GM12875 (cell line): ENCODE measurements at regions not wholly inside any gene's neighbourhood (a gene's known extent, or its start where the extent isn't known, plus 50 kb on each side); places are given as distances from the start of the nearest gene placed in this dataset.

ENCODE experiments used
- H3K4me3 ChIP-seq: one replicate; pipeline ENCODE4 v1.5.1; 2011; ENCODE audit warnings: low read depth, low read length, control low read depth
- TF ChIP-seq, protein P1 (sequence below): IDR thresholded peaks from 2 replicates; pipeline ENCODE4 v1.5.1; 2011; ENCODE audit warnings: low read depth, mild to moderate bottlenecking, control low read depth, inconsistent platforms, low read length, moderate library complexity, borderline replicate concordance; ENCODE audit not compliant: insufficient read depth

GRCh38 chr16:79664407-79664806 is 63.9 kb upstream of the MAF start:
- TF ChIP-seq, protein P1, sequence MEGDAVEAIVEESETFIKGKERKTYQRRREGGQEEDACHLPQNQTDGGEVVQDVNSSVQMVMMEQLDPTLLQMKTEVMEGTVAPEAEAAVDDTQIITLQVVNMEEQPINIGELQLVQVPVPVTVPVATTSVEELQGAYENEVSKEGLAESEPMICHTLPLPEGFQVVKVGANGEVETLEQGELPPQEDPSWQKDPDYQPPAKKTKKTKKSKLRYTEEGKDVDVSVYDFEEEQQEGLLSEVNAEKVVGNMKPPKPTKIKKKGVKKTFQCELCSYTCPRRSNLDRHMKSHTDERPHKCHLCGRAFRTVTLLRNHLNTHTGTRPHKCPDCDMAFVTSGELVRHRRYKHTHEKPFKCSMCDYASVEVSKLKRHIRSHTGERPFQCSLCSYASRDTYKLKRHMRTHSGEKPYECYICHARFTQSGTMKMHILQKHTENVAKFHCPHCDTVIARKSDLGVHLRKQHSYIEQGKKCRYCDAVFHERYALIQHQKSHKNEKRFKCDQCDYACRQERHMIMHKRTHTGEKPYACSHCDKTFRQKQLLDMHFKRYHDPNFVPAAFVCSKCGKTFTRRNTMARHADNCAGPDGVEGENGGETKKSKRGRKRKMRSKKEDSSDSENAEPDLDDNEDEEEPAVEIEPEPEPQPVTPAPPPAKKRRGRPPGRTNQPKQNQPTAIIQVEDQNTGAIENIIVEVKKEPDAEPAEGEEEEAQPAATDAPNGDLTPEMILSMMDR: no peak
- no peak overlapping the region for H3K4me3 ChIP-seq

DNA sequence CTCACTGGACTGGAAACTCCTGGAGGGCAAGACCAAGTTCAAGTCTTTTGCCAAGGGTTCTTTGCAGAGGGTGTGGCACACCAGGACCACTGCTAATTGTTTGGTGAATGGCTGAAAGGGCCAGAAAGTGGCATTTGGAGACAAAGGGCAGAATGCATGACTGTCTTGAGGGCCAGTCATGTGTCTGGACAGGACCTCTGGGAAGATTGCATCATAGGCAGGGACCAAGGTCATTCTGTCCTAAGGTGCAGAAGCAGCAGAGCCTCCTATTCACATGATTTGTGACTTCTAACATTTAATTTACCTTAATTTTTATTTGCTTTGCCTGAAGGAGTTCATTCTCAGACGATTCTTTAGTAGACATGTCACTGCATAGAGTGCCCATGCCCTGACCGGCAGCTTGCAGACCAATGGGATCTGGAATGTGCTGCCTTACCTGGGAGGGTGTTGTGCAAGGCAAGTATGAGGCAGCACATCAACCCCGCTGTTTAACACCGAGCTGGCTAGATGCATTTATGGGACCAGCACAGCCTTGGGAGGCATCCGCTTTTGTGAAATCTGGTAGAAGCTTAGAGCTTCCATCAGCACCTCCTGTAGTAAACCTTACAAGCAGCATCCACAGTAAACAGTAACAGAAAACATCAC is 62.3 kb upstream of the MAF start:
- H3K4me3 ChIP-seq: no peak overlapping the region
- TF ChIP-seq, protein P1: no peak

DNA sequence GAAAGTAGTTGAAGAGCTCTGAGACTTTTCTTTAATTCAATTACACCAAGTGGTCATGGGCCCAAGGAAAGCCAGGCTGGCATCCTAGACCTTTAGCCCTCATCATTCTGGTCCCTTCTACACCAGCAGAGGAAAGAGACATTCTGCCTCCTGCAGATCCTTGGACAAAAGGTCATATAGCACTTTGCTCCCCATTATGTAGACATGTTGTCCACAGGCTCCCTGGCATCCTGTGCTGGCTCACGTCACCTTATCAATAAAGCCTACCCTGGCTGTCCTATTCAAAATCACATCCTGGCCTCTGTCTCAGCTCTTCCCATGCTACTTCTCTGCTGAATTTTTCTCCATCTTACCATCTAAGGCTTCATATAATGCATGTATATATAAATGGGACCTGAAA is 61.6 kb upstream of the MAF start:
- TF ChIP-seq, protein P1: no peak
- H3K4me3 ChIP-seq: no peak overlapping the region

GRCh38 chr16:79661578-79661977 is 61.0 kb upstream of the MAF start:
- no peak overlapping the region for H3K4me3 ChIP-seq
- TF ChIP-seq, protein P1: no peak

GRCh38 chr16:79659344-79659743 is 58.8 kb upstream of the MAF start:
- H3K4me3 ChIP-seq: no peak overlapping the region
- TF ChIP-seq, protein P1: no peak

DNA sequence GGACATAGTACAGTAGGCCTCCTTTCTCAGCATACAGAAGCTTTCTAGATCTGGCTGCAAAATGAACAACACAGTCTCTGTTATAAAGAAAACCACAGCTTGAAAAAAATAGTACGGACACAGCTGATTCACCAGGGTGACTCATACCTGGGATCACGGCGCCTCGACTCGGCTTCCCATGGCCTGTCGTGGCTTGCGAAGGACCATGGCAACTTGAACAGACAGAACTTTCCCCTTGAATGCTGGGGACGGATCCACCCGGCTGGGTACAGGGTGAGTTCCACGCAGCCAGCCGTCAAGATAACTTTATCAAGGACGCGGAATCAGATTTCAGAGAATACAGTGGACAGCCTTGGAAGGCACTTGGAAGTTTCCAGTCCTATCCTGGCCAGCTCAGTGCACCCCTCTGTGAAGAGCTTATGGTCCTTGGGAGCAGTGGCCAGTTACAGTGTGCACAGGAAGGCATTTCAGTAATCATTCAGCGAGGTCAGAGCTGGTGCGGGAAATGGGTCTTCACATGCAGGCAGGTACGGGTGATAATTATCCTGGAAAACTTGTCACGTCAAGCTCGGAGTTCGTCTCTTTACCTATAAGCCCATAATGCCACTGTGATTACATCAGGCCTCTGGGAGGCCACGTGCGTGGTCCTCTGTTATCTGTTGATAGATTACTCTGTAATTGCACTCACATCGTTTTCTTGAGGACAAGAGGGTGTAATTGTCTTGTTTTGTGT is 57.9 kb upstream of the MAF start:
- H3K4me3 ChIP-seq: no peak overlapping the region
- TF ChIP-seq, protein P1: no peak
